SW480 (cell line): ENCODE measurements at regions not wholly inside any gene's neighbourhood (a gene's known extent, or its start where the extent isn't known, plus 50 kb on each side); places are given as distances from the start of the nearest gene placed in this dataset.
"Not testable (repeated sequence)": the region's sequence is repeated elsewhere in the genome, so short reads cannot be mapped to it uniquely, and the experiment has no call there.

Experiments
- DNase-seq: peaks from one replicate; pipeline ENCODE4 v3.0.0-alpha.2; 2016; ENCODE audit warnings: low spot score

GRCh38 chr18:60202708-60203107 is 169.9 kb downstream of the MC4R start:
- DNase-seq = no peak

- no peak for DNase-seq
Measured at GRCh38 chr18:60200558-60200957, 172.0 kb downstream of the MC4R start.

GRCh38 chr18:60199505-60199904 is 173.1 kb downstream of the MC4R start:
- DNase-seq = no peak

GRCh38 chr18:60197671-60198462 is 174.7 kb downstream of the MC4R start:
- no peak for DNase-seq

- no peak for DNase-seq
Measured at GRCh38 chr18:60196836-60197606, 175.6 kb downstream of the MC4R start.

GRCh38 chr18:60193780-60194179 is 178.8 kb downstream of the MC4R start:
- DNase-seq = no peak

- no peak for DNase-seq
Measured at GRCh38 chr18:60191926-60192325, 180.6 kb downstream of the MC4R start.

GRCh38 chr18:60189856-60190255 is 182.7 kb downstream of the MC4R start:
- DNase-seq = no peak

- DNase-seq = no peak
Measured at GRCh38 chr18:60188958-60189357, 183.6 kb downstream of the MC4R start.

GRCh38 chr18:60182223-60182622 is 190.4 kb downstream of the MC4R start:
- DNase-seq = no peak

GRCh38 chr18:60180671-60181070 is 191.9 kb downstream of the MC4R start:
- DNase-seq = no peak

- DNase-seq = not testable (repeated sequence)
Measured at GRCh38 chr18:60178224-60178623, 194.4 kb downstream of the MC4R start.

GRCh38 chr18:60176259-60176658 is 196.3 kb downstream of the MC4R start:
- DNase-seq = no peak

GRCh38 chr18:60174832-60175231 is 197.7 kb downstream of the MC4R start:
- no peak for DNase-seq

GRCh38 chr18:60172030-60172429 is 200.5 kb downstream of the MC4R start:
- no peak for DNase-seq

- DNase-seq = no peak
Measured at GRCh38 chr18:60163622-60164021, 209.0 kb downstream of the MC4R start.

- no peak for DNase-seq
Measured at GRCh38 chr18:60162388-60162787, 210.2 kb downstream of the MC4R start.

GRCh38 chr18:60157810-60158209 is 214.8 kb downstream of the MC4R start:
- no peak for DNase-seq

GRCh38 chr18:60153376-60153775 is 219.2 kb downstream of the MC4R start:
- DNase-seq = no peak

GRCh38 chr18:60149316-60149715 is 223.3 kb downstream of the MC4R start:
- no peak for DNase-seq

- no peak for DNase-seq
Measured at GRCh38 chr18:60147323-60147722, 225.3 kb downstream of the MC4R start.

- DNase-seq = no peak
Measured at GRCh38 chr18:60146220-60146960, 226.2 kb downstream of the MC4R start.

- DNase-seq = no peak
Measured at GRCh38 chr18:60145776-60146175, 226.8 kb downstream of the MC4R start.
